SK-N-SH (cell line): ENCODE measurements at regions not wholly inside any gene's neighbourhood (a gene's known extent, or its start where the extent isn't known, plus 50 kb on each side); places are given as distances from the start of the nearest gene placed in this dataset.

Source experiments
- CHD2 ChIP-seq: fragments of 150-350 bp; IDR thresholded peaks from 2 replicates; pipeline ENCODE4 v1.6.1; 2018; ENCODE audit warnings: low read length; ENCODE audit not compliant: partially characterized antibody
- EP300 ChIP-seq, 2 experiments: IDR thresholded peaks; 2 replicates each; pipeline versions ENCODE4 v1.4.0 to v1.6.1; 2012; ENCODE audit warnings: borderline replicate concordance in 1 of 2, low read depth in 1 of 2, low read length in 1 of 2
- JUND ChIP-seq: IDR thresholded peaks from 2 replicates; pipeline ENCODE4 v1.4.0; 2012
- POLR2AphosphoS5 ChIP-seq: IDR thresholded peaks from 2 replicates; pipeline ENCODE4 v1.6.1; 2012; ENCODE audit warnings: low read depth, low read length
- SMC3 ChIP-seq: IDR thresholded peaks from 2 replicates; pipeline ENCODE4 v1.6.1; 2012; ENCODE audit warnings: low read depth, low read length, improper control_type of control experiment
- TF ChIP-seq, protein P1 (sequence below): fragments of 200-600 bp; sonication (generic); IDR thresholded peaks from 2 replicates; pipeline ENCODE4 v1.6.1; 2017; ENCODE audit warnings: antibody characterized with exemption, mild to moderate bottlenecking, moderate library complexity

DNA sequence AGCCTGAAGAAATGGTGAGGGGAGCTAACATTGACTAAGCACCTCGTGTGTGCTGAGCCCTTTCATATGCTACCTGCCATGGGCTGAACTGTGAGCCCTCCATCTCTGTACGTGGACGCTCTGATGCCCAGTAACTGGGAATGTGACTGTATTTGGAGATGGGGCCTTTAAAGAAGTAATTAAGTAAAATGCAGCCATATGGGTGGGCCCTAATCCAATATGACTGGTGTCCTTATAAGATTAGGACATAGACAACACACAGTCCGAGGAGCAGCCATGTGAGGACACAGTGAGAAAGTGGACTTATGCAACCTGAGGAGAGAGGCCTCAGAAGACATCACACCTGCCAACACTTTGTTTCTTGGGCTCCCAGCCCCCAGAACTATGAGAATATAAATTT is 92.7 kb upstream of the ATP1B1 start:
- TF ChIP-seq, protein P1, sequence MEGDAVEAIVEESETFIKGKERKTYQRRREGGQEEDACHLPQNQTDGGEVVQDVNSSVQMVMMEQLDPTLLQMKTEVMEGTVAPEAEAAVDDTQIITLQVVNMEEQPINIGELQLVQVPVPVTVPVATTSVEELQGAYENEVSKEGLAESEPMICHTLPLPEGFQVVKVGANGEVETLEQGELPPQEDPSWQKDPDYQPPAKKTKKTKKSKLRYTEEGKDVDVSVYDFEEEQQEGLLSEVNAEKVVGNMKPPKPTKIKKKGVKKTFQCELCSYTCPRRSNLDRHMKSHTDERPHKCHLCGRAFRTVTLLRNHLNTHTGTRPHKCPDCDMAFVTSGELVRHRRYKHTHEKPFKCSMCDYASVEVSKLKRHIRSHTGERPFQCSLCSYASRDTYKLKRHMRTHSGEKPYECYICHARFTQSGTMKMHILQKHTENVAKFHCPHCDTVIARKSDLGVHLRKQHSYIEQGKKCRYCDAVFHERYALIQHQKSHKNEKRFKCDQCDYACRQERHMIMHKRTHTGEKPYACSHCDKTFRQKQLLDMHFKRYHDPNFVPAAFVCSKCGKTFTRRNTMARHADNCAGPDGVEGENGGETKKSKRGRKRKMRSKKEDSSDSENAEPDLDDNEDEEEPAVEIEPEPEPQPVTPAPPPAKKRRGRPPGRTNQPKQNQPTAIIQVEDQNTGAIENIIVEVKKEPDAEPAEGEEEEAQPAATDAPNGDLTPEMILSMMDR: no peak
- TF ChIP-seq JUND: no peak
- TF ChIP-seq CHD2: no peak
- no peak for TF ChIP-seq SMC3
- TF ChIP-seq EP300 (IDR thresholded peaks at IDR 0.05; ENCODE audit: borderline replicate concordance in 1 of 2, low read depth in 1 of 2, low read length in 1 of 2): no peak
- no peak for TF ChIP-seq POLR2AphosphoS5
